A549 (cell line): ENCODE measurements at regions not wholly inside any gene's neighbourhood (a gene's known extent, or its start where the extent isn't known, plus 50 kb on each side); places are given as distances from the start of the nearest gene placed in this dataset.

Experiments used
- ATAC-seq, 2 experiments: fragments of 200-7000 bp in 1 of 2; fragments of >200 bp in 1 of 2; cut with Nextera tagmentation in 1 of 2; cut with Tn5 transposase in 1 of 2; 3 replicates each; pipeline versions ENCODE4 v1.8.0 to v1.9.1; 2018 to 2020; ENCODE audit warnings: mild to moderate bottlenecking in 1 of 2, moderate library complexity in 1 of 2
- CTCF ChIA-PET: fragments of 300-600 bp; sonication (Branson Sonifier 250); formaldehyde crosslinking; extraction: SDS; loops from one replicate; lab custom pipeline; 2021; ENCODE audit warnings: antibody characterized with exemption, inconsistent platforms; lab: Yijun Ruan, JAX
- POLR2A ChIA-PET: fragments of 350-600 bp; formaldehyde crosslinking; extraction: SDS; loops from one replicate; lab custom pipeline; 2021; ENCODE audit warnings: antibody characterized with exemption, inconsistent platforms; lab: Yijun Ruan, JAX
- DNase-seq, 2 experiments: peaks; one replicate each; pipeline versions ENCODE4 v3.0.0 to v3.0.0-alpha.2; 2011 to 2016; ENCODE audit warnings: low read depth in 1 of 2, low spot score in 1 of 2
- FAIRE-seq: peaks from 2 replicates; lab custom pipeline; 2011; peaks lifted over from hg19 to GRCh38; lab: Jason Lieb, UNC
- H3K27ac ChIP-seq, 2 experiments: fragments of >200 bp; sonication (Bioruptor Twin); formaldehyde crosslinking; 3 replicates each; pipeline ENCODE4 v1.5.1; 2016 to 2017
- H3K4me1 ChIP-seq: fragments of >200 bp; sonication (Bioruptor Twin); formaldehyde crosslinking; 3 replicates; pipeline ENCODE4 v1.6.1; 2016
- H3K4me2 ChIP-seq: fragments of >200 bp; sonication (Bioruptor Twin); formaldehyde crosslinking; 3 replicates; pipeline ENCODE4 v1.6.1; 2016
- H3K4me3 ChIP-seq: fragments of >200 bp; sonication (Bioruptor Twin); formaldehyde crosslinking; 3 replicates; pipeline ENCODE4 v1.5.1; 2016
- H3K9me3 ChIP-seq: fragments of >200 bp; sonication (Bioruptor Twin); formaldehyde crosslinking; 3 replicates; pipeline ENCODE4 v1.6.1; 2016
- CBX2 ChIP-seq: fragments of 200-600 bp; sonication (generic); IDR thresholded peaks from 2 replicates; pipeline ENCODE4 v1.6.1; 2016; ENCODE audit warnings: low read depth, mild to moderate bottlenecking, borderline replicate concordance
- CHD2 ChIP-seq: fragments of 150-350 bp; IDR thresholded peaks from 2 replicates; pipeline ENCODE4 v1.6.1; 2014; ENCODE audit warnings: low read length; ENCODE audit not compliant: partially characterized antibody
- CHD4 ChIP-seq: fragments of 200-600 bp; sonication (generic); IDR thresholded peaks from 2 replicates; pipeline ENCODE4 v1.6.1; 2016; ENCODE audit warnings: antibody characterized with exemption, mild to moderate bottlenecking, borderline replicate concordance
- E2F6 ChIP-seq: IDR thresholded peaks from 2 replicates; pipeline ENCODE4 v1.6.1; 2012; ENCODE audit warnings: low read depth, borderline replicate concordance
- EHMT2 ChIP-seq: fragments of 200-600 bp; sonication (generic); IDR thresholded peaks from 2 replicates; pipeline ENCODE4 v1.6.1; 2016; ENCODE audit warnings: antibody characterized with exemption, low read depth, mild to moderate bottlenecking, moderate library complexity
- EP300 ChIP-seq, 2 experiments: fragments of >200 bp; sonication (Bioruptor Twin); formaldehyde crosslinking; IDR thresholded peaks; 2 replicates in 1 of 2; 3 replicates in 1 of 2; pipeline ENCODE4 v1.6.1; 2016 to 2017
- ESRRA ChIP-seq: fragments of 150-350 bp; IDR thresholded peaks from 2 replicates; pipeline ENCODE4 v1.6.1; 2014; ENCODE audit warnings: mild to moderate bottlenecking, low read length, borderline replicate concordance
- FOSL2 ChIP-seq, 2 experiments: fragments of 450-650 bp in 1 of 2; fragments of >200 bp in 1 of 2; sonication (Bioruptor Twin) in 1 of 2; formaldehyde crosslinking; IDR thresholded peaks; 2 replicates each; pipeline versions ENCODE4 v1.5.0 to v1.6.1; 2016 to 2020; ENCODE audit warnings: mild to moderate bottlenecking in 1 of 2, moderate library complexity in 1 of 2
- GATA3 ChIP-seq: IDR thresholded peaks from 2 replicates; pipeline ENCODE4 v1.6.1; 2012; ENCODE audit warnings: borderline replicate concordance
- HEYL ChIP-seq: fragments of 250-450 bp; sonication (Bioruptor Pico); IDR thresholded peaks from 2 replicates; pipeline ENCODE4 v1.8.0; 2021; ENCODE audit warnings: mild to moderate bottlenecking, moderate library complexity
- HOXA7 ChIP-seq: fragments of 250-450 bp; sonication (Bioruptor Pico); IDR thresholded peaks from 2 replicates; pipeline ENCODE4 v1.5.0; 2020; ENCODE audit warnings: mild to moderate bottlenecking, moderate library complexity
- HOXB13 ChIP-seq: fragments of 250-450 bp; sonication (Bioruptor Pico); IDR thresholded peaks from 2 replicates; pipeline ENCODE4 v1.5.0; 2020; ENCODE audit warnings: low read depth, mild to moderate bottlenecking, moderate library complexity
- JUNB ChIP-seq: fragments of >200 bp; sonication (Bioruptor Twin); formaldehyde crosslinking; IDR thresholded peaks from 2 replicates; pipeline ENCODE4 v1.6.1; 2016
- KDM5A ChIP-seq: fragments of 200-600 bp; sonication (generic); IDR thresholded peaks from 2 replicates; pipeline ENCODE4 v1.6.1; 2016; ENCODE audit warnings: antibody characterized with exemption, mild to moderate bottlenecking
- MAZ ChIP-seq: fragments of 150-350 bp; IDR thresholded peaks from 2 replicates; pipeline ENCODE4 v1.6.1; 2014; ENCODE audit warnings: antibody characterized with exemption, low read depth, low read length, borderline replicate concordance
- NR3C1 ChIP-seq: fragments of >200 bp; sonication (Bioruptor Twin); formaldehyde crosslinking; IDR thresholded peaks from 3 replicates; pipeline ENCODE4 v1.6.1; 2017
- POLR2AphosphoS2 ChIP-seq: conservative IDR thresholded peaks from 2 replicates; pipeline ENCODE4 v1.6.1; 2012; ENCODE audit warnings: low read length, improper control_type of control experiment, inconsistent platforms
- RAD21 ChIP-seq, 2 experiments: fragments of >200 bp in 1 of 2; sonication (Bioruptor Twin) in 1 of 2; formaldehyde crosslinking in 1 of 2; IDR thresholded peaks in 1 of 2; conservative IDR thresholded peaks in 1 of 2; 2 replicates in 1 of 2; 3 replicates in 1 of 2; pipeline ENCODE4 v1.6.1; 2012 to 2018; ENCODE audit warnings: inconsistent platforms in 1 of 2
- RCOR1 ChIP-seq: fragments of 150-350 bp; IDR thresholded peaks from 2 replicates; pipeline ENCODE4 v1.6.1; 2014; ENCODE audit warnings: antibody characterized with exemption, low read length, low read depth
- TFCP2L1 ChIP-seq: fragments of 250-450 bp; sonication (Bioruptor Pico); IDR thresholded peaks from 2 replicates; pipeline ENCODE4 v1.5.0; 2021; ENCODE audit warnings: mild to moderate bottlenecking
- TP53 ChIP-seq: fragments of 250-450 bp; sonication (Bioruptor Pico); IDR thresholded peaks from 2 replicates; pipeline ENCODE4 v1.5.0; 2021; ENCODE audit warnings: mild to moderate bottlenecking, moderate library complexity
- ZSCAN20 ChIP-seq: fragments of 250-450 bp; sonication (Bioruptor Pico); IDR thresholded peaks from 2 replicates; pipeline ENCODE4 v1.8.0; 2022; ENCODE audit warnings: mild to moderate bottlenecking, moderate library complexity
- WGBS: methylation state at CpG from one replicate; pipeline ENCODE4 v1.1.6; 2017; ENCODE audit errors: missing lambda C conversion rate; 5-methylcytosine and 5-hydroxymethylcytosine counted together
- TF ChIP-seq, protein P1 (sequence below): fragments of >200 bp; sonication (Bioruptor Twin); formaldehyde crosslinking; IDR thresholded peaks from 3 replicates; pipeline ENCODE4 v1.6.1; 2016
- TF ChIP-seq, protein P2 (sequence below): fragments of 150-350 bp; IDR thresholded peaks from 2 replicates; pipeline ENCODE4 v1.6.1; 2014; ENCODE audit warnings: low read depth, mild to moderate bottlenecking, low read length
- TF ChIP-seq, protein P3 (sequence below): IDR thresholded peaks from 2 replicates; pipeline ENCODE4 v1.6.1; 2012

DNA sequence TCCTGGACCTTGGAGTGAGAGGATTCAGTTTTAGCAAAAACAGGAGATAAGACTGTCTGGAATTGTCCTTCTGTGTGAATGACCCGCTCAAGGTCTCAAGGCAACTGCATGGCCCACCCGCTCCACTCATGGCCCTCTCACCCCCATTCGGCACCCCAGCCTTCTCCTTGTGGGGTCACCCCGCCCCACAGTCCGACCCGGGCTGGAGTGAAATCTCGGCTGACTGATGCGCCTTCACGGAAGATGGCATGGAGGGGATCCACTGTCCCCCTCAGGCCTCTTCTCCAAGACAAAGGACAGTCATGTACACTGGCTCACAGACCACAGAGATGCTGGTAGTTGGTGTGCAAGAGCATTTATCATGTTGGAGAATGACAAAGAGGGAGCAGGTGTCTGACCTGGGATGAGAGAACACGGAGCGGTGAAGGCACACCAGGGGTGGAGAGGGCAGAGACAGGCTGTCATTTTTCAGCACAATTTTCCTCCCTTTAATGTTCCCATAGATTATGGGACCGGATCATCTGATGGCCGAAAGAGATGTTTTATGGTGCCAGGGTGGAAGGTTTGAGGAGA lies 391.9 kb upstream of the TNRC6C start:
- H3K4me2 ChIP-seq, result no peak overlapping the region
- H3K4me1 ChIP-seq, result peaks cover under 1% of the 10 kb centered on the region; the same call in 1 of the 3 replicates
- no peaks in the 10 kb centered on the region; the same call in 2 of the 3 replicates for H3K9me3 ChIP-seq
- FAIRE-seq, result no peak
- no peak for ATAC-seq
- ChIA-PET POLR2A (no interaction called here), CTCF (no interaction called here)
- no peak for DNase-seq
- no peak overlapping the region for H3K27ac ChIP-seq
- 74% methylated on average over 13 of the region's 13 CpGs for WGBS
- TF ChIP-seq, protein P1, sequence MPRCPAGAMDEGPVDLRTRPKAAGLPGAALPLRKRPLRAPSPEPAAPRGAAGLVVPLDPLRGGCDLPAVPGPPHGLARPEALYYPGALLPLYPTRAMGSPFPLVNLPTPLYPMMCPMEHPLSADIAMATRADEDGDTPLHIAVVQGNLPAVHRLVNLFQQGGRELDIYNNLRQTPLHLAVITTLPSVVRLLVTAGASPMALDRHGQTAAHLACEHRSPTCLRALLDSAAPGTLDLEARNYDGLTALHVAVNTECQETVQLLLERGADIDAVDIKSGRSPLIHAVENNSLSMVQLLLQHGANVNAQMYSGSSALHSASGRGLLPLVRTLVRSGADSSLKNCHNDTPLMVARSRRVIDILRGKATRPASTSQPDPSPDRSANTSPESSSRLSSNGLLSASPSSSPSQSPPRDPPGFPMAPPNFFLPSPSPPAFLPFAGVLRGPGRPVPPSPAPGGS, result no peak
- TF ChIP-seq RAD21 (conservative IDR thresholded peaks at IDR 0.05 in 1 of 2, IDR thresholded peaks at IDR 0.05 in 1 of 2) (no peak), MAZ (no peak), GATA3 (no peak), KDM5A (no peak), HEYL (CRISPR knock-in tag) (no peak), HOXA7 (no peak), CHD2 (no peak), POLR2AphosphoS2 (no peak), ESRRA (no peak), TFCP2L1 (CRISPR knock-in tag) (no peak), NR3C1 (no peak), EHMT2 (no peak), CBX2 (no peak), JUNB (no peak)
- TF ChIP-seq, protein P2, sequence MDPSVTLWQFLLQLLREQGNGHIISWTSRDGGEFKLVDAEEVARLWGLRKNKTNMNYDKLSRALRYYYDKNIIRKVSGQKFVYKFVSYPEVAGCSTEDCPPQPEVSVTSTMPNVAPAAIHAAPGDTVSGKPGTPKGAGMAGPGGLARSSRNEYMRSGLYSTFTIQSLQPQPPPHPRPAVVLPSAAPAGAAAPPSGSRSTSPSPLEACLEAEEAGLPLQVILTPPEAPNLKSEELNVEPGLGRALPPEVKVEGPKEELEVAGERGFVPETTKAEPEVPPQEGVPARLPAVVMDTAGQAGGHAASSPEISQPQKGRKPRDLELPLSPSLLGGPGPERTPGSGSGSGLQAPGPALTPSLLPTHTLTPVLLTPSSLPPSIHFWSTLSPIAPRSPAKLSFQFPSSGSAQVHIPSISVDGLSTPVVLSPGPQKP, result no peak
- H3K4me3 ChIP-seq, result no peak overlapping the region

DNA sequence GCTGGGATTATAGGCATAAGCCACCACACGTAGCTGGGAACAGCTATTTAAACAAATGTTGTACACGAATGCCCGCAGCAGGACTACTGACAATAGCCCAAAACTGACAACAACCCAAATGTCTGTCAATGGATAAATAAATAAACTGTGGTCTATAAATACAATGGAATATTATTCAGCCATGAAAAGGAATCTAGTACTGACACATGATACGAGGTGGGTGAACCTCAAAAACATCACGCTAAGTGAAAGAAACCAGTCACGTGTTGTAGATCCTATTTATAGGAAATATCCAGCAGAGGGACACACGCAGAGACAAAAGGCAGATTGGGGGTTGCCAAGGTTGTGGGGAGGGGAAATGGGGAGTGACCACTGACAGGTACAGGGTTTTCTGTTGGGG lies 390.0 kb upstream of the TNRC6C start:
- WGBS, result 33% methylated on average over 7 of the region's 7 CpGs
- Histone ChIP-seq H3K4me2 (no peak overlapping the region), H3K9me3 (no peaks in the 10 kb centered on the region; the same call in 2 of the 3 replicates), H3K27ac (no peak overlapping the region), H3K4me3 (no peak overlapping the region), H3K4me1 (peaks cover 12% of the 10 kb centered on the region; the same call in 1 of the 3 replicates)
- POLR2A ChIA-PET, result no interaction called here
- ATAC-seq (no peak), DNase-seq (no peak), FAIRE-seq (no peak)
- CTCF ChIA-PET, result interaction anchor here (0.6 to 1.2 kb wide), 2 partner anchors 11 to 26 kb away, joined by 3 to 5 read pairs; no protein-coding TSS in a partner anchor
- no peak for TF ChIP-seq FOSL2 (IDR thresholded peaks at IDR 0.05)
- TF ChIP-seq FOSL2 (CRISPR knock-in tag; IDR thresholded peaks at IDR 0.05), result no peak
- no peak for TF ChIP-seq HOXB13 (CRISPR knock-in tag)
- TF ChIP-seq EP300 (IDR thresholded peaks at IDR 0.05), result no peak
- TF ChIP-seq, protein P3, sequence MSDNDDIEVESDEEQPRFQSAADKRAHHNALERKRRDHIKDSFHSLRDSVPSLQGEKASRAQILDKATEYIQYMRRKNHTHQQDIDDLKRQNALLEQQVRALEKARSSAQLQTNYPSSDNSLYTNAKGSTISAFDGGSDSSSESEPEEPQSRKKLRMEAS, result no peak
- TF ChIP-seq ZSCAN20 (CRISPR knock-in tag), result no peak
- TF ChIP-seq, protein P2, result no peak
- TF ChIP-seq EHMT2, result no peak
- TF ChIP-seq JUNB, result no peak
- TF ChIP-seq E2F6, result no peak
- no peak for TF ChIP-seq CHD2
- TF ChIP-seq, protein P1, result no peak
- no peak for TF ChIP-seq KDM5A
- TF ChIP-seq CHD4, result no peak
- no peak for TF ChIP-seq RCOR1
- no peak for TF ChIP-seq HEYL (CRISPR knock-in tag)
- no peak for TF ChIP-seq TP53 (CRISPR knock-in tag)
- TF ChIP-seq CBX2, result no peak
- no peak for TF ChIP-seq POLR2AphosphoS2
